Neural progenitor cell (in vitro differentiated cells): ENCODE measurements at regions not wholly inside any gene's neighbourhood (a gene's known extent, or its start where the extent isn't known, plus 50 kb on each side); places are given as distances from the start of the nearest gene placed in this dataset.

Experiments
- EZH2 ChIP-seq: fragments of 200-600 bp; sonication (generic); IDR thresholded peaks from 2 replicates; pipeline ENCODE4 v1.6.1; 2017; ENCODE audit warnings: antibody characterized with exemption, mild to moderate bottlenecking, moderate library complexity
- EZH2phosphoT487 ChIP-seq: fragments of 200-600 bp; sonication (generic); IDR thresholded peaks from 2 replicates; pipeline ENCODE4 v1.6.1; 2017; ENCODE audit warnings: antibody characterized with exemption
- TF ChIP-seq, protein P1 (sequence below): fragments of 200-600 bp; sonication (generic); IDR thresholded peaks from 2 replicates; pipeline ENCODE4 v1.5.1; 2017; ENCODE audit warnings: antibody characterized with exemption, mild to moderate bottlenecking

DNA sequence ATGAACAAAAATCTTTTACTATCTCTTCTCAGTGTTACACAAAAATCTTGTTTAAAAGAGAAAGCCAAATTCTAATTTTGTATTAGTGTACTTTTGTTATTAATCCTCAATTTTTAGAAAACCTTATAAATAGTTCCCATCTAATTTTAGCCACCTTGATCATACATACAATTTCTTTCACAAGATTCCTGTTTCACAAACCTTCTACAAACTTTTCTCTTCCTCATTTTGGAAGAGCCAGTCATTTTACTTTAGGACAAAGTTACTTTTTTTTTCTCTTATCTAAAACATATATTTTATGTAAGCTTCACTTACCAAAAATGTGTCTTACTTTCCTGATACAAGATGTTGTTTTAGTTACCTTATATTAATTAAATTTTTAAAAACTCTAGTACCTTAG lies 161.3 kb downstream of the YIPF5 start:
- TF ChIP-seq, protein P1, sequence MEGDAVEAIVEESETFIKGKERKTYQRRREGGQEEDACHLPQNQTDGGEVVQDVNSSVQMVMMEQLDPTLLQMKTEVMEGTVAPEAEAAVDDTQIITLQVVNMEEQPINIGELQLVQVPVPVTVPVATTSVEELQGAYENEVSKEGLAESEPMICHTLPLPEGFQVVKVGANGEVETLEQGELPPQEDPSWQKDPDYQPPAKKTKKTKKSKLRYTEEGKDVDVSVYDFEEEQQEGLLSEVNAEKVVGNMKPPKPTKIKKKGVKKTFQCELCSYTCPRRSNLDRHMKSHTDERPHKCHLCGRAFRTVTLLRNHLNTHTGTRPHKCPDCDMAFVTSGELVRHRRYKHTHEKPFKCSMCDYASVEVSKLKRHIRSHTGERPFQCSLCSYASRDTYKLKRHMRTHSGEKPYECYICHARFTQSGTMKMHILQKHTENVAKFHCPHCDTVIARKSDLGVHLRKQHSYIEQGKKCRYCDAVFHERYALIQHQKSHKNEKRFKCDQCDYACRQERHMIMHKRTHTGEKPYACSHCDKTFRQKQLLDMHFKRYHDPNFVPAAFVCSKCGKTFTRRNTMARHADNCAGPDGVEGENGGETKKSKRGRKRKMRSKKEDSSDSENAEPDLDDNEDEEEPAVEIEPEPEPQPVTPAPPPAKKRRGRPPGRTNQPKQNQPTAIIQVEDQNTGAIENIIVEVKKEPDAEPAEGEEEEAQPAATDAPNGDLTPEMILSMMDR, result no peak
- TF ChIP-seq EZH2 (no peak), EZH2phosphoT487 (no peak)
